Gastroesophageal sphincter (tissue), 4 donors: ENCODE measurements at regions not wholly inside any gene's neighbourhood (a gene's known extent, or its start where the extent isn't known, plus 50 kb on each side); places are given as distances from the start of the nearest gene placed in this dataset.

Experiments
- ATAC-seq: fragments of 150-250 bp; one replicate; pipeline ENCODE4 v1.9.1; 2016; ENCODE audit warnings: mild to moderate bottlenecking, moderate library complexity
- H3K27ac ChIP-seq, 4 donors: fragments of 200-600 bp; sonication (generic) in 3 of 4; 1 replicate in 3 of 4; 2 replicates in 1 of 4; pipeline ENCODE4 v1.5.1; 2016 to 2019
- H3K27me3 ChIP-seq: fragments of 200-600 bp; sonication (generic); one replicate; pipeline ENCODE4 v1.5.1; 2019
- H3K36me3 ChIP-seq, 2 donors: fragments of 200-600 bp; sonication (generic); one replicate each; pipeline ENCODE4 v1.5.1; 2019; ENCODE audit warnings: control low read depth in 1 of 2
- H3K4me1 ChIP-seq, 3 donors: fragments of 200-600 bp; sonication (generic); 1 replicate in 2 of 3; 2 replicates in 1 of 3; pipeline ENCODE4 v1.5.1; 2016 to 2019; ENCODE audit warnings: control low read depth in 2 of 3
- H3K4me3 ChIP-seq, 2 donors: fragments of 200-600 bp; sonication (generic); one replicate each; pipeline ENCODE4 v1.5.1; 2019; ENCODE audit warnings: mild to moderate bottlenecking in 1 of 2, moderate library complexity in 1 of 2
- H3K9me3 ChIP-seq, 3 donors: fragments of 200-600 bp; sonication (generic); one replicate each; pipeline ENCODE4 v1.5.1; 2017 to 2019; ENCODE audit warnings: control low read depth in 2 of 3
- EP300 ChIP-seq: sonication (generic); formaldehyde crosslinking; IDR thresholded peaks from one replicate; pipeline ENCODE4 v1.6.1; 2017; ENCODE audit warnings: antibody characterized with exemption, mild to moderate bottlenecking
- POLR2A ChIP-seq, 2 donors: fragments of 450-650 bp; IDR thresholded peaks; one replicate each; pipeline ENCODE4 v1.6.1; 2017; ENCODE audit warnings: antibody characterized with exemption in 2 of 2, mild to moderate bottlenecking in 2 of 2, moderate library complexity in 1 of 2
- POLR2AphosphoS5 ChIP-seq: sonication (generic); formaldehyde crosslinking; IDR thresholded peaks from one replicate; pipeline ENCODE4 v1.6.1; 2017; ENCODE audit warnings: antibody characterized with exemption
- WGBS, 2 donors: methylation state at CpG; one replicate each; pipeline ENCODE4 v1.1.5; 2018; ENCODE audit warnings: low coverage in 1 of 2; 5-methylcytosine and 5-hydroxymethylcytosine counted together
- TF ChIP-seq, protein P1 (sequence below), 4 experiments: fragments of 200-600 bp in 2 of 4; fragments of 450-650 bp in 2 of 4; sonication (generic) in 1 of 4; IDR thresholded peaks; one replicate each; pipeline ENCODE4 v1.5.1; 2017 to 2019; ENCODE audit warnings: antibody characterized with exemption in 4 of 4, mild to moderate bottlenecking in 2 of 4, moderate library complexity in 2 of 4

DNA sequence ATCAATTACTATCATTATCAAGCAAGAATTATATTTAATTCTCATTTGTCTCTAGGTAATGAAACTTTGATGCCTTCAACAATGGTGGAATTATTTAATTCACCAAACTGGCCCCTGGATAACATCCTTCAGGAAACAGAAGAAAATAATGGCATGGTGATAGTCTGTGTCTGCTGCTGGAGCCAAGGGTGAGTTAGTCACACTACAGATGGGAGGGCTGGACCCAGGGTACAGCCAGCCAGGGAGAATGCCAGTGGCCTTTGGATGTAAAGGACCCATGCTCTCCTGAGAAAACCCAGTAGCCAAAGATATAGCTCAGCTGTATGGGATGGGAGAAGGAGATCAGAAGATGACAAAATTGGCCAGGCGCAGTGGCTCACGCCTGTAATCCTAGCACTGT is 60.0 kb upstream of the CNKSR3 start:
- no peaks in the 10 kb centered on the region for H3K9me3 ChIP-seq
- TF ChIP-seq EP300 (no peak), POLR2A (IDR thresholded peaks at IDR 0.05) (no peak), POLR2AphosphoS5 (no peak)
- TF ChIP-seq, protein P1, sequence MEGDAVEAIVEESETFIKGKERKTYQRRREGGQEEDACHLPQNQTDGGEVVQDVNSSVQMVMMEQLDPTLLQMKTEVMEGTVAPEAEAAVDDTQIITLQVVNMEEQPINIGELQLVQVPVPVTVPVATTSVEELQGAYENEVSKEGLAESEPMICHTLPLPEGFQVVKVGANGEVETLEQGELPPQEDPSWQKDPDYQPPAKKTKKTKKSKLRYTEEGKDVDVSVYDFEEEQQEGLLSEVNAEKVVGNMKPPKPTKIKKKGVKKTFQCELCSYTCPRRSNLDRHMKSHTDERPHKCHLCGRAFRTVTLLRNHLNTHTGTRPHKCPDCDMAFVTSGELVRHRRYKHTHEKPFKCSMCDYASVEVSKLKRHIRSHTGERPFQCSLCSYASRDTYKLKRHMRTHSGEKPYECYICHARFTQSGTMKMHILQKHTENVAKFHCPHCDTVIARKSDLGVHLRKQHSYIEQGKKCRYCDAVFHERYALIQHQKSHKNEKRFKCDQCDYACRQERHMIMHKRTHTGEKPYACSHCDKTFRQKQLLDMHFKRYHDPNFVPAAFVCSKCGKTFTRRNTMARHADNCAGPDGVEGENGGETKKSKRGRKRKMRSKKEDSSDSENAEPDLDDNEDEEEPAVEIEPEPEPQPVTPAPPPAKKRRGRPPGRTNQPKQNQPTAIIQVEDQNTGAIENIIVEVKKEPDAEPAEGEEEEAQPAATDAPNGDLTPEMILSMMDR (IDR thresholded peaks at IDR 0.05) = no peak
- H3K27ac ChIP-seq = no peak overlapping the region
- ATAC-seq = no peak
- no peaks in the 10 kb centered on the region for H3K4me1 ChIP-seq
- no peaks in the 10 kb centered on the region for H3K36me3 ChIP-seq
- H3K4me3 ChIP-seq = no peak overlapping the region
- 80% methylated on average over 2 of the region's 2 CpGs; no CpG with 5 or more reads in 1 of the 2 donors for WGBS, 2 donors
- no peaks in the 10 kb centered on the region for H3K27me3 ChIP-seq

DNA sequence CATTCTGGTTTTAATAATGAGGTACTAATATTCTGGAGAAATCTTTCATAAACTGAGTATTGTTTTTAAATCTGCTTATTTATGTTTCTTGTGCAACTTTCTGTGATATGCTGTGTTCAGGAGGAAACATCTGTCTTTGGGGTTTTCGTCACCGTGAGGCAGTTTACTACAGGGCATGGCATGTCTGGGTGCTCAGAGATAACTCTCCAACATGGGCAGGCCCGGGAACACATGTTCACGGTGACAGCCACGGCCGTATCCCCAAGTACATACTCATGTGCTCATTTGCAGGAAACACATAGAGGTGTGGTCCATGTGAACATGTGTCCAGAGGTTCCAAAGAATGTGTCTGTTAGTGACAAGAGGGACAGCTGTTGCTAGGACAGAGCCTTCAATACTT is 62.1 kb upstream of the CNKSR3 start:
- no peaks in the 10 kb centered on the region for H3K27me3 ChIP-seq
- no peak overlapping the region for H3K4me3 ChIP-seq
- peak; percentile 55 for ATAC-seq
- H3K27ac ChIP-seq = no peak overlapping the region
- H3K4me1 ChIP-seq = no peaks in the 10 kb centered on the region
- 90% methylated on average over 2 of the region's 6 CpGs; no CpG with 5 or more reads in 1 of the 2 donors for WGBS, 2 donors
- no peaks in the 10 kb centered on the region for H3K9me3 ChIP-seq
- H3K36me3 ChIP-seq = no peaks in the 10 kb centered on the region
- TF ChIP-seq, protein P1 (IDR thresholded peaks at IDR 0.05) = no peak
- TF ChIP-seq EP300 (no peak), POLR2AphosphoS5 (no peak), POLR2A (IDR thresholded peaks at IDR 0.05) (no peak)

DNA sequence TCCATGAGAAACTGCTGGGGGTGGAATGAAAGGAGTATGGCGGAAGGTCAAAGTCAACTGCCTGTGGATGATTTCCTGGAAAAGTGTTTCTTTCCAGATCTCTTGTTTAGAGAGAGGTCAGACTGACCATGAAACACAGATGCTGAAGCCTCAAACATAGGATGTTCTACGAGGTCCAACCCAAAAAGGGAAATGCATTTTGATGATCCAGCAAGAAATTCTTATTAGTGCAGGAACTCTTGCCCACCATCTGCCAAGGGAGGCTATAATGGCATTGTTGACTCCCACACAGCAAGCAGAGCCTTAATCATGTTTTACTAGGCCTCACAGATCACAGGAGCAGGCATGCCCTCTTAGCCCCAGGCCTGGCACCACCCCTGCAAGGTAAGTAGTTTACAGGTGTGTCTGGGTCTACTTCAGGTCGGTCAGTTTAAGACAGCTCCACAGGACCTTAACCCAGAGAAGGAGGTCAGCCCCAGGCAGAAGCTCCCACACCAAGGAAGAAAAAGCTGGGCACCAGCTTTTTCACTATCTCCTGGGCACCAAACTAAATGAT is 67.6 kb upstream of the CNKSR3 start:
- no peaks in the 10 kb centered on the region for H3K36me3 ChIP-seq
- H3K27me3 ChIP-seq = no peaks in the 10 kb centered on the region
- no peak for ATAC-seq
- TF ChIP-seq, protein P1 (IDR thresholded peaks at IDR 0.05) = no peak
- TF ChIP-seq EP300 (no peak), POLR2AphosphoS5 (no peak)
- H3K9me3 ChIP-seq = no peaks in the 10 kb centered on the region
- no peak overlapping the region for H3K4me3 ChIP-seq
- WGBS, 2 donors = 90% methylated on average over 1 of the region's 3 CpGs; no CpG with 5 or more reads in 1 of the 2 donors
- no peak overlapping the region for H3K27ac ChIP-seq
- H3K4me1 ChIP-seq = peaks cover 0 to 7% (median 0%) of the 10 kb centered on the region in 3 donors

DNA sequence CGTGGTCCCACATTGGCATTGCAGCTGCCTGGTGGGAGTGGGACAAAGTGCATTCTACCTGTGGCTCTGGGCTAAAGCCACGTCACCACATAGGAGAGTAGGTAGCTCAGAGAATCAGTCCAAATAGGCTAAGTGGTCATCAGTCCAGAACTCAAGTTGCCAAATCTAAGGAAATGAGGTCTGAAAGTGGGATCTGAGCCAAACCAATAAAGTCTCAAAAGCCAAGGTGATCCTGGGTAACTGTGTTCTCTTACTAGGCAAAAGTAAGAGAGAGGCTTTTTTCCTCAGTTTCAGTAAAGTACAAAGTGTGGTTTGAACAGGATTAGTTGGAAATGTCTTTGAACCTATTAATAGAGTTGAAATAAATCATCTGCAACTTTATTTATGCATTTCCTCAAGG is 68.6 kb upstream of the CNKSR3 start:
- no peak for ATAC-seq
- Histone ChIP-seq H3K27me3 (no peaks in the 10 kb centered on the region), H3K9me3 (no peaks in the 10 kb centered on the region), H3K27ac (peak overlapping the region in 1 of 4 donors; percentile 2), H3K4me1 (peaks cover 0 to 7% (median 0%) of the 10 kb centered on the region in 3 donors), H3K4me3 (no peak overlapping the region), H3K36me3 (no peaks in the 10 kb centered on the region)
- TF ChIP-seq EP300 = no peak
- TF ChIP-seq POLR2A (IDR thresholded peaks at IDR 0.05) = no peak
- no peak for TF ChIP-seq POLR2AphosphoS5
- TF ChIP-seq, protein P1 (IDR thresholded peaks at IDR 0.05) = no peak
- WGBS, 2 donors = 82% methylated on average over 1 of the region's 2 CpGs; no CpG with 5 or more reads in 1 of the 2 donors

DNA sequence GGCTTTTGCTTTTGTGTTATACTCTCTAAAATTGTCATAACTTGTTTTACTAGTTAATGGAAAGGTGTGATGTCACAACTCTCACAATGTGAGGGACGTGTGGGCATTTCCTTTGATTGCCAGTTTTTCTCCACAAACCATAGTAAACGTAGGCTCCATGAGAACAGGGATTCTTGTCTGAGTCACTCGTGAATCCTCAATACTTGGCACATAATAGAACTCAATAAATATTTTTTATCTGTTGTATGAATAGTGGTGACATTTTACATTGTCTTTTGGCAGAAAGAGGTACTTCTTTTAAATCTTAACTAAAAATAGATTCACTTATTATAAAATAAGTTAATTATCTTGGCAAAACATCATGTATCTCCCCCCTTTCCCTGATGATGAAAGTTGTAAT is 69.0 kb upstream of the CNKSR3 start:
- no peak overlapping the region for H3K27ac ChIP-seq
- no peak overlapping the region for H3K4me3 ChIP-seq
- TF ChIP-seq EP300 = no peak
- TF ChIP-seq POLR2AphosphoS5 = no peak
- TF ChIP-seq POLR2A (IDR thresholded peaks at IDR 0.05) = no peak
- TF ChIP-seq, protein P1 (IDR thresholded peaks at IDR 0.05) = no peak
- H3K4me1 ChIP-seq = peaks cover 0 to 7% (median 0%) of the 10 kb centered on the region in 3 donors
- no peaks in the 10 kb centered on the region for H3K36me3 ChIP-seq
- no peaks in the 10 kb centered on the region for H3K9me3 ChIP-seq
- WGBS, 2 donors = 13 to 16% methylated on average over 3 of the region's 3 CpGs
- ATAC-seq = no peak
- no peaks in the 10 kb centered on the region for H3K27me3 ChIP-seq
